BE2C (cell line): ENCODE measurements at regions not wholly inside any gene's neighbourhood (a gene's known extent, or its start where the extent isn't known, plus 50 kb on each side); places are given as distances from the start of the nearest gene placed in this dataset.

ENCODE experiments used
- DNase-seq: peaks from one replicate; pipeline ENCODE4 v3.0.0-alpha.2; 2020
- H3K27me3 ChIP-seq: fragments of 250-450 bp; sonication (Bioruptor Pico); 2 replicates; pipeline ENCODE4 v1.5.1; 2020; ENCODE audit warnings: mild to moderate bottlenecking
- H3K36me3 ChIP-seq: fragments of 250-450 bp; sonication (Bioruptor Pico); 2 replicates; pipeline ENCODE4 v1.5.1; 2020; ENCODE audit warnings: mild to moderate bottlenecking
- H3K4me1 ChIP-seq: fragments of 250-450 bp; sonication (Bioruptor Pico); 2 replicates; pipeline ENCODE4 v1.5.1; 2020
- H3K4me3 ChIP-seq: 2 replicates; pipeline ENCODE4 v1.5.1; 2011; ENCODE audit warnings: low read depth, low read length
- H3K9me3 ChIP-seq: fragments of 250-450 bp; sonication (Bioruptor Pico); 2 replicates; pipeline ENCODE4 v1.5.1; 2020
- TF ChIP-seq, protein P1 (sequence below): IDR thresholded peaks from 2 replicates; pipeline ENCODE4 v1.5.1; 2012; ENCODE audit warnings: mild to moderate bottlenecking, low read depth, low read length

DNA sequence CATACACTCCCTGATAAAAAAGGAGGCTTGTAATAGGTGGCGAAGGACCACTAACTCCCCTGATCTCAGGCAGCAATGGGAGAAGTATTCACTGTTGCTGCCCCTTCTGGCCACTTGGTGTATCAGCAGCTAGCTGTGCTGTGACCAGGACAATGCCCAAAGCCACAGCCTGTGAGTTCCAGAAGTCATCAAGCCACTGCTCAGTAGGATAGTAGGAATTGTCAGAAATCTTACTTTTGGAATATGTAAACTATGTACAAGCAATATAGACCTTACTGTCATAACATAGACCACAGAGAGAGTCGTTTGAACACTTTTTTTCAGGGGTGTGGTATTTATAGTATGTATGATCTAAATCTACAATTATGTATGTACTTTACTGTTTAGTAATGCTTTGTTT, 248.3 kb upstream of the CAMK1G start:
- Histone ChIP-seq H3K36me3 (no peaks in the 10 kb centered on the region), H3K27me3 (no peaks in the 10 kb centered on the region), H3K4me1 (no peaks in the 10 kb centered on the region), H3K9me3 (no peaks in the 10 kb centered on the region), H3K4me3 (no peak overlapping the region)
- peak; percentile 61 for DNase-seq
- TF ChIP-seq, protein P1, sequence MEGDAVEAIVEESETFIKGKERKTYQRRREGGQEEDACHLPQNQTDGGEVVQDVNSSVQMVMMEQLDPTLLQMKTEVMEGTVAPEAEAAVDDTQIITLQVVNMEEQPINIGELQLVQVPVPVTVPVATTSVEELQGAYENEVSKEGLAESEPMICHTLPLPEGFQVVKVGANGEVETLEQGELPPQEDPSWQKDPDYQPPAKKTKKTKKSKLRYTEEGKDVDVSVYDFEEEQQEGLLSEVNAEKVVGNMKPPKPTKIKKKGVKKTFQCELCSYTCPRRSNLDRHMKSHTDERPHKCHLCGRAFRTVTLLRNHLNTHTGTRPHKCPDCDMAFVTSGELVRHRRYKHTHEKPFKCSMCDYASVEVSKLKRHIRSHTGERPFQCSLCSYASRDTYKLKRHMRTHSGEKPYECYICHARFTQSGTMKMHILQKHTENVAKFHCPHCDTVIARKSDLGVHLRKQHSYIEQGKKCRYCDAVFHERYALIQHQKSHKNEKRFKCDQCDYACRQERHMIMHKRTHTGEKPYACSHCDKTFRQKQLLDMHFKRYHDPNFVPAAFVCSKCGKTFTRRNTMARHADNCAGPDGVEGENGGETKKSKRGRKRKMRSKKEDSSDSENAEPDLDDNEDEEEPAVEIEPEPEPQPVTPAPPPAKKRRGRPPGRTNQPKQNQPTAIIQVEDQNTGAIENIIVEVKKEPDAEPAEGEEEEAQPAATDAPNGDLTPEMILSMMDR, result peak; percentile 90

DNA sequence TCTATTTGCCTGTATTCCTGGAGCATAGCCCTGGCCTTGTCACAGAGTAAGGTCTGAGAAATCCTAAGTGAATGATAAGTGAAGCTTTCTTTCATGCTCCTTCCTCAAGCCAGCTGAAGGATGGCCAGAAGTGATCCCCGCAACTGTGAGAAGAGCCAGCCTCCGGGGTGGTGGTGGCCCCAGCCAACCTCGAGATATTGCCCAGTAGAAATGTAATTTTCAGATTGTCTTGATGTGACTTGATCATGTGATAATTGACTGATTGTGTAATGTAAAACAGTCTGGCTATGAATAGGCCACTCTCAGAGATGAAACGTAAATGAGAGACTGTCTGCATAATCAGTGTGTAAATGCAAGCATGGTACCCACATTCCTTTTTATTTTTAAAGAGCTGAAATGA, 242.4 kb upstream of the CAMK1G start:
- no peaks in the 10 kb centered on the region; the same call in 1 of the 2 replicates for H3K9me3 ChIP-seq
- no peaks in the 10 kb centered on the region for H3K36me3 ChIP-seq
- H3K27me3 ChIP-seq, result no peaks in the 10 kb centered on the region
- TF ChIP-seq, protein P1, result no peak
- no peak overlapping the region for H3K4me3 ChIP-seq
- DNase-seq, result no peak
- H3K4me1 ChIP-seq, result peaks cover 10% of the 10 kb centered on the region

DNA sequence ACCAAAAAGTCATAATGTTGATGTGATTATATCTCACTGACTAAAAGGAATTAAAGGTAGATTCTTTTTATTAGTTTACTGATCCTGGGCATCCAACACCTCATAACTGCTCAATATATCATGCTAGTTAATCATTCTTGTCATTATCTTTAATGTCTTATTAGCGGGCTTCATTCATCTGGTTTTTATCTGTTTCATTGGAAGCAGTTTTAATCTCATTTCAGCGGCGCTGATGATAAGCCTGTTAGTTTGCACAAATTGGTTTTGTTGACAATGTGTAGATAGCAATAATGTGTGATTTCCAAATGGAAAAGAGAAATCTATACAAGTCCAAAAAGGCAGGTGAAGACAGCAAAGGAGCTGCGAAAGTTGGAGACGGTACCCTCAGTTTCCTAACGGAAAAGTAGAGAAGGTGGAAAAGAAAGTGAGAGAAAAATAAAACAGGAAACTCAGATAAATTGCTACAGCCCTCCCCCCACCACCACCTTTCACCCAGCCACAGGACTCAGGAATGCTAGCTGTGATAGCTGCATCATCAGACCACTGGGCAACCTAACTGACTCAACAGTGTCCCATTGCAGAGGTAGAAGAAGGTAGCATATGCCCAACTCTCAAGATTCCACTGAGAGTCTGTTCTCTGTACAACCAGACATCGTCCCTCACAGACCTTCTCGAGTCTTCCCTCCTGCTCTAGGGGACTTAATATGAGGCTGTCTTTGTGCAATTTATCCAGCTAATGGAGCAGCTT, 241.7 kb upstream of the CAMK1G start:
- TF ChIP-seq, protein P1, result no peak
- Histone ChIP-seq H3K4me3 (no peak overlapping the region), H3K27me3 (no peaks in the 10 kb centered on the region), H3K4me1 (peaks cover 10% of the 10 kb centered on the region), H3K36me3 (no peaks in the 10 kb centered on the region), H3K9me3 (no peaks in the 10 kb centered on the region; the same call in 1 of the 2 replicates)
- DNase-seq, result no peak

DNA sequence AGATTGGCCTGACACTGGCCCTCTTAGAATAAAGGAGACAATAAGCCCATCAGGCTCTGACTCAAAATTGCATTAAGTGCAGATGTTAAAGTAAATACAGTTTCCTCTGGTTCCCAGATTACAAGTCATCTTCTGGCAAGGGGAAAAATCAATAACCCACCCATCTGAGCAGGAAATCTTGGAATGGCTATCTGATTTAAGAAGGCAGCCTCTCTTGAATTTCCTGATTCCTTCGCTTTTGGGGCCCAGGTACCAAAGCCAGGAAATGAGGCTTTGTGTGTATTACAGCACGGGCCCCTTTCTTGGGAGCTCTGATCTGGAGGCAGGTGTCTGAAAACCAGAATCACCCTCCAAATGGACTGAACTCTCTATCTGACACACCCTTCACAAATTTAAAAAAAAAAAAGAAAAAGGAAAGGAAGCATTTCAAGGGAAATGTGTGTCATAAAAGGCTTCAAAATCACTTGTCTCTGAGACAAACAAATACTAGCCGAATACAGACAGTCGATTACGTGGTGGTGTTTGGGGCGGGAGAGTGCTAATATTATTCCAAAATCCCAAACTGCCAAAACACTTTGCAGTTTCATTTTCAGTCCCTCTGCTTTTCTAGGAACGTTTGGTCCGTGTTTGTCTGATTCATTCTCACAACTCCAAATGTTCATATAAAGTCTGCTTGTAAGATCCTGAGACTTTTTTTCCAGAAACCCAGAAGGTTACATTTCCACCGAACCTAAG, 240.9 kb upstream of the CAMK1G start:
- H3K27me3 ChIP-seq, result no peaks in the 10 kb centered on the region
- no peaks in the 10 kb centered on the region; the same call in 1 of the 2 replicates for H3K9me3 ChIP-seq
- TF ChIP-seq, protein P1, result no peak
- DNase-seq, result no peak
- peaks cover 10% of the 10 kb centered on the region for H3K4me1 ChIP-seq
- H3K36me3 ChIP-seq, result no peaks in the 10 kb centered on the region
- no peak overlapping the region for H3K4me3 ChIP-seq

DNA sequence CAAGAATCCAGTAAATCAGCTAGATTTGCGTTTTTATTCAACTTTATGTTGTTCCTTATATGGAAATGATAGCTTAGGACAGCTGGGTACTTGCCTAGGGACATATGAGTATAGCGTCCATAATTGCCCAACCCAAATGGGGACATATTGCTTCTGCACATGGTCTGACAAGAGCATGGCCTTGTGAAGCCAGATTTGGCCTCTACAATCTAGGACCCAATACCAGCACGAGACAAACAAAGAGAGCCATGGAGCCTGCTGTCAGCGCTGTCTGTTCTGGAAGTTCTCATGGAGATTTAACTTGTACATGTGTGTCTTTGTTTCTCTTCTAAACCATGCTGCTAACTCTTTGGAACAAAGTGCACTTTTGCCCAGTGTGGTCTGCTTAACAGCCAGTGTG, 240.0 kb upstream of the CAMK1G start:
- Histone ChIP-seq H3K27me3 (no peaks in the 10 kb centered on the region), H3K4me3 (no peak overlapping the region), H3K4me1 (peaks cover 10% of the 10 kb centered on the region), H3K9me3 (no peaks in the 10 kb centered on the region; the same call in 1 of the 2 replicates), H3K36me3 (no peaks in the 10 kb centered on the region)
- no peak for DNase-seq
- TF ChIP-seq, protein P1, result no peak

DNA sequence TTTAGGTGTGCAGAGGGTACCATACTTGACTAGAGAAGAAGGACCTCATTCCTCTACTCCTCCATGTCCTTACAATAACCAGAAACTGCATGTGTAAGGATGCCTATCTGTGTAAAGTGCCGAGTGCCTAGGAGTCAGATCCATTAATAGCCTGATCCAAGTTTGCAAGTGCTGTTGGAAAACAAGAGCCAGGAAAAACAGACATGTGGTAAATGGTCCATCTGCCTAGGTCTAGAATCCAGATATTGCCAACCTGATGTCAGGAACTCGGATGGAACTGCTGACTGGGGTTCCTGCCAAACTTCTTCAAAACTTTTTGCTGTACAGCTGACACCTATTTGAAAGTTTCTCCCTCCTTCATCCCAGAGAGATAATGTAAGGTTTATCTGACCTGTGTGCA, 239.4 kb upstream of the CAMK1G start:
- H3K4me3 ChIP-seq, result no peak overlapping the region
- TF ChIP-seq, protein P1, result no peak
- peaks cover 14% of the 10 kb centered on the region for H3K4me1 ChIP-seq
- no peaks in the 10 kb centered on the region for H3K36me3 ChIP-seq
- no peaks in the 10 kb centered on the region; the same call in 1 of the 2 replicates for H3K9me3 ChIP-seq
- DNase-seq, result no peak
- H3K27me3 ChIP-seq, result no peaks in the 10 kb centered on the region; the same call in 1 of the 2 replicates
